Choroid plexus epithelial cell (primary cell): ENCODE measurements at regions not wholly inside any gene's neighbourhood (a gene's known extent, or its start where the extent isn't known, plus 50 kb on each side); places are given as distances from the start of the nearest gene placed in this dataset.

Experiments used
- DNase-seq: peaks from one replicate; pipeline ENCODE4 v3.0.0-alpha.2; 2010; ENCODE audit warnings: low read depth
- H3K4me3 ChIP-seq: 2 replicates; pipeline ENCODE4 v1.5.1; 2011; ENCODE audit warnings: low read depth, mild to moderate bottlenecking, control low read depth, low read length, moderate library complexity
- CTCF ChIP-seq: conservative IDR thresholded peaks from 2 replicates; pipeline ENCODE4 v1.5.1; 2011; ENCODE audit warnings: low read depth, mild to moderate bottlenecking, control low read depth, inconsistent platforms, low read length, moderate library complexity

GRCh38 chr13:86409466-86410241 lies 610.4 kb upstream of the SLITRK6 start:
- DNase-seq = no peak
- no peak overlapping the region for H3K4me3 ChIP-seq
- TF ChIP-seq CTCF = no peak

- TF ChIP-seq CTCF = no peak
- no peak overlapping the region for H3K4me3 ChIP-seq
- DNase-seq = no peak
Observed at GRCh38 chr13:86425170-86425815, 626.1 kb upstream of the SLITRK6 start.

DNA sequence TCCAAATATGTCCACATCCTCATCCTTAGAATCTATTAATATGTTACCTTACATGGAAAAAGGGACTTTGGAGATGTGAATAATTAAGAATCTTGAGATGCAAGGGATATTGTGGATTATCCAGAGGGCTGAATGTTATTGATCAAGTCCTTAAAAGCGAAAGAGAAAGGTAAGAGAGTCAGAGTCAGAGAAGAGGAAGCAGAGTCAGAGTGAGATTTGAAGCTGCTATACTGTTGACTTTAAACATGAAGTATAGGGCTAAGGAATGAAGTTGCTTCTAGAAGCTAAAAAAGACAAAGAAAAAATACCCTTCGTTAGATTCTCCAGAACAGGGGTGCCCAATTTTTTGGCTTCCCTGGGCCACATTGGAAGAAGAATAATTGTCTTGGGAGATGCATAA lies 627.2 kb upstream of the SLITRK6 start:
- no peak overlapping the region for H3K4me3 ChIP-seq
- TF ChIP-seq CTCF = no peak
- no peak for DNase-seq

GRCh38 chr13:86429756-86430155 lies 630.5 kb upstream of the SLITRK6 start:
- no peak for TF ChIP-seq CTCF
- H3K4me3 ChIP-seq = no peak overlapping the region
- DNase-seq = no peak

DNA sequence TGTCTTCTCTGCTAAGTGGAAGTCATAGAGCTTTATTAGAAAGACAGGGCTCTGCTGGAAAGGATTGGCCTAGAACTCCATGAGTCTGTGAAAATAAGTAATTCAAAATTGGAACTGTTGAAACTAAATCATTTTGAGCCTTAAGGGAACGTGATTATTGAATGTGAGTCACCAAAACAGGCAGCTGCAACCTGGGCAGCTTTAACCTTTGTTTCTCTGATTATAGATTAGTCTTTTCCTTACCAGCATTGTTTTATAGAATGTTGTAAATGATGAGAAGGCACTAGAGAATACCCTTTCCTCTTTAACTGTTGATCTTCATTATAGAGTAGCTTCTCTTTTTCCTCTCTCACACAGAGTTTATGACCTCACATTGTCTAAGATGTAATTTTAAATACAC lies 638.8 kb upstream of the SLITRK6 start:
- no peak for TF ChIP-seq CTCF

DNA sequence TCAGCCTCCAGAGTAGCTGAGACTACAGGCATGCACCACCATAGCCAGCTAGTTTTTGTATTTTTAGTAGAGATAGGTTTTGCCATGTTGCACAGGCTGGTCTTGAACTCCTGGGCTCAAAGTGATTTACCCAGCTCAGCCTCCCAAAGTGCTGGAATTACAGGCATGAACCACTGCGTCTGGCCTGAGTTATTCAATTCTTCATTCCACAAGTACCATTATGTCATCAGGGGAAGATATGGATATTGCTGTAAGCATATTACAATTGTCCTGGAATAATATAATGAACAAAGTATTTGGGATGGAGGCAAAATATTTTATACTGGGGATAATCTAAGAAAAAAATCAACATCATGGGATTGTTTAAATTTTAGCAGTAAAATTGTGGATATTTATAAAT lies 646.0 kb upstream of the SLITRK6 start:
- DNase-seq = peak; percentile 47
- TF ChIP-seq CTCF = no peak
- H3K4me3 ChIP-seq = no peak overlapping the region

More for the DNA sequence above, 638.8 kb upstream of the SLITRK6 start:
- H3K4me3 ChIP-seq = no peak overlapping the region
- peak; percentile 8 for DNase-seq

GRCh38 chr13:86445672-86446071 lies 646.5 kb upstream of the SLITRK6 start:
- peak; percentile 34 for DNase-seq
- TF ChIP-seq CTCF = no peak
- no peak overlapping the region for H3K4me3 ChIP-seq
